Hepatocyte (in vitro differentiated cells): ENCODE measurements at regions not wholly inside any gene's neighbourhood (a gene's known extent, or its start where the extent isn't known, plus 50 kb on each side); places are given as distances from the start of the nearest gene placed in this dataset.

ENCODE experiments used
- DNase-seq: peaks from one replicate; pipeline ENCODE4 v3.0.0-alpha.2; 2016; ENCODE audit warnings: low spot score
- H2AFZ ChIP-seq: fragments of 200-600 bp; sonication (generic); 2 replicates; pipeline ENCODE4 v1.6.0; 2016; ENCODE audit warnings: antibody characterized with exemption, mild to moderate bottlenecking
- H3K27ac ChIP-seq: fragments of 200-600 bp; sonication (generic); 2 replicates; pipeline ENCODE4 v1.5.1; 2016; ENCODE audit warnings: mild to moderate bottlenecking
- H3K27me3 ChIP-seq: fragments of 200-600 bp; sonication (generic); 2 replicates; pipeline ENCODE4 v1.6.1; 2016
- H3K36me3 ChIP-seq: fragments of 200-600 bp; sonication (generic); replicated peaks from 2 replicates; pipeline ENCODE4 v1.5.1; 2016; ENCODE audit warnings: low read depth; ENCODE audit not compliant: insufficient read depth
- H3K4me1 ChIP-seq: fragments of 200-600 bp; sonication (generic); 2 replicates; pipeline ENCODE4 v1.5.1; 2016; ENCODE audit warnings: mild to moderate bottlenecking, moderate library complexity; ENCODE audit not compliant: insufficient read depth
- H3K4me2 ChIP-seq: fragments of 200-600 bp; sonication (generic); 2 replicates; pipeline ENCODE4 v1.6.0; 2016
- H3K4me3 ChIP-seq: fragments of 200-600 bp; sonication (generic); 2 replicates; pipeline ENCODE4 v1.5.1; 2016; ENCODE audit warnings: mild to moderate bottlenecking
- H3K79me2 ChIP-seq: fragments of 200-600 bp; sonication (generic); 2 replicates; pipeline ENCODE4 v1.6.0; 2017; ENCODE audit warnings: mild to moderate bottlenecking
- H3K9me2 ChIP-seq: fragments of 200-600 bp; sonication (generic); replicated peaks from 2 replicates; pipeline ENCODE4 v1.6.0; 2017; ENCODE audit warnings: mild to moderate bottlenecking; ENCODE audit not compliant: insufficient read depth
- H3K9me3 ChIP-seq: fragments of 200-600 bp; sonication (generic); 2 replicates; pipeline ENCODE4 v1.5.1; 2016; ENCODE audit warnings: low read depth, mild to moderate bottlenecking
- H4K20me1 ChIP-seq: fragments of 200-600 bp; sonication (generic); 2 replicates; pipeline ENCODE4 v1.6.0; 2016; ENCODE audit warnings: mild to moderate bottlenecking; ENCODE audit not compliant: insufficient read depth, poor library complexity, severe bottlenecking
- EZH2 ChIP-seq: fragments of 200-600 bp; sonication (generic); IDR thresholded peaks from 2 replicates; pipeline ENCODE4 v1.6.1; 2016; ENCODE audit warnings: antibody characterized with exemption, mild to moderate bottlenecking, borderline replicate concordance
- EZH2phosphoT487 ChIP-seq: fragments of 200-600 bp; sonication (generic); IDR thresholded peaks from one replicate; pipeline ENCODE4 v1.6.1; 2018; ENCODE audit warnings: antibody characterized with exemption, mild to moderate bottlenecking, low read depth, moderate library complexity; ENCODE audit not compliant: unreplicated experiment, severe bottlenecking
- WGBS: methylation state at CpG from one replicate; pipeline ENCODE4 v1.1.6; 2016; ENCODE audit warnings: low lambda C conversion rate; ENCODE audit errors: missing lambda C conversion rate; 5-methylcytosine and 5-hydroxymethylcytosine counted together
- TF ChIP-seq, protein P1 (sequence below): fragments of 200-600 bp; sonication (generic); IDR thresholded peaks from 2 replicates; pipeline ENCODE4 v1.5.1; 2016; ENCODE audit warnings: antibody characterized with exemption, mild to moderate bottlenecking; ENCODE audit not compliant: poor library complexity

DNA sequence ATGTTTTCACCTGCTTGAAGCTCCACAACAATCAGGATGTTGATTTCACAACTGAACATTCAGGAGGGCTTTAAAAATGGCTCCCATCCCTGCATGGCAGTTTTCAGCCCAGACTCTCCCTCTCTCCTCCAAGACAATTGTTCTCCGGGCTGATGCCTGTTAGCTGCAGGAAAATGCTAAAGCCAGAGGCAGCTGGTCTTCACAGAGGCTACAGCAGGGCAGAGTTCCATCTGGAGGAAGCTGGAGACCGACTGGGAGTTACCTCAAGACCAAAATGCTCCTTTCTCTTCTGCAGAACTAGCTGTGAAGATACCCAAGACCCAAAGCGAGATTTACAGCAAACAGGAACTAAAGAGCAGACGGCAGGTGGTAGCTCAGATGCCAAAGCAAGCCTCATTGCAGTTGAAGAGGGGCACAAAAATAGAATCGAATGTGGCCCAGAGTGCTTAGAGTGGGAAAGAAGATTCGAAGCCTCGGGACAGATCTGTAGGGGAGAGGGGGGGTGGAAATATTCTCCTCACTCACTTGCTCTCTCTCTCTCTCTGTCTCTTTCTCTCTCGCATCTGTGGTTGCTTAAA, 423.6 kb downstream of the ZNF521 start:
- Histone ChIP-seq H3K4me2 (no peak overlapping the region), H3K36me3 (no peaks in the 10 kb centered on the region), H2AFZ (no peak overlapping the region), H3K9me3 (no peaks in the 10 kb centered on the region), H3K9me2 (no peaks in the 10 kb centered on the region), H3K4me3 (no peak overlapping the region), H3K27me3 (peaks cover 4% of the 10 kb centered on the region), H3K27ac (no peak overlapping the region), H3K79me2 (no peaks in the 10 kb centered on the region), H3K4me1 (no peaks in the 10 kb centered on the region), H4K20me1 (no peaks in the 10 kb centered on the region)
- 83% methylated on average over 8 of the region's 8 CpGs for WGBS
- no peak for DNase-seq
- TF ChIP-seq EZH2 (no peak), EZH2phosphoT487 (no peak)
- TF ChIP-seq, protein P1, sequence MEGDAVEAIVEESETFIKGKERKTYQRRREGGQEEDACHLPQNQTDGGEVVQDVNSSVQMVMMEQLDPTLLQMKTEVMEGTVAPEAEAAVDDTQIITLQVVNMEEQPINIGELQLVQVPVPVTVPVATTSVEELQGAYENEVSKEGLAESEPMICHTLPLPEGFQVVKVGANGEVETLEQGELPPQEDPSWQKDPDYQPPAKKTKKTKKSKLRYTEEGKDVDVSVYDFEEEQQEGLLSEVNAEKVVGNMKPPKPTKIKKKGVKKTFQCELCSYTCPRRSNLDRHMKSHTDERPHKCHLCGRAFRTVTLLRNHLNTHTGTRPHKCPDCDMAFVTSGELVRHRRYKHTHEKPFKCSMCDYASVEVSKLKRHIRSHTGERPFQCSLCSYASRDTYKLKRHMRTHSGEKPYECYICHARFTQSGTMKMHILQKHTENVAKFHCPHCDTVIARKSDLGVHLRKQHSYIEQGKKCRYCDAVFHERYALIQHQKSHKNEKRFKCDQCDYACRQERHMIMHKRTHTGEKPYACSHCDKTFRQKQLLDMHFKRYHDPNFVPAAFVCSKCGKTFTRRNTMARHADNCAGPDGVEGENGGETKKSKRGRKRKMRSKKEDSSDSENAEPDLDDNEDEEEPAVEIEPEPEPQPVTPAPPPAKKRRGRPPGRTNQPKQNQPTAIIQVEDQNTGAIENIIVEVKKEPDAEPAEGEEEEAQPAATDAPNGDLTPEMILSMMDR = no peak

DNA sequence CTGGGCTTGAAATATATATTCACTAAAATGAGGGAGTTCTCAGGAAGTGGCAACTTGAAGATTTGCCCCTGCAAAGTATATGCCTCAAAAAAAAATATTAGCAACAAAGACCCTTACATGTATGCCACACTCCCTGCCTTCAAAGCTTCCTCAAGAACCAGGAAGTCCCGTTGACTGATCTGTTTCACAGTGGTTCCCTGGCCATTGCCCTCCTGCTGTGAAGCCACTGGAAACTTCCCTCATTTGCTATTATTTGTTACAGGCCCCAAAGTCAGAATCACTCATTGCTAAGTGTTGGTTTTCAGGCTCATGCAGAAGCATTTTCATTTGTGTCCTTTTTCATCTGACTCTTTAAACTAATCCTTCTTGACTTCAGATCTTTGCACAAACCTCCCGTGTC, 421.5 kb downstream of the ZNF521 start:
- H3K4me3 ChIP-seq = no peak overlapping the region
- TF ChIP-seq EZH2phosphoT487 (no peak), EZH2 (no peak)
- TF ChIP-seq, protein P1 = no peak
- H3K36me3 ChIP-seq = no peaks in the 10 kb centered on the region
- 53% methylated on average over 2 of the region's 2 CpGs for WGBS
- H3K79me2 ChIP-seq = no peaks in the 10 kb centered on the region
- no peak overlapping the region for H2AFZ ChIP-seq
- H3K9me2 ChIP-seq = no peaks in the 10 kb centered on the region
- no peaks in the 10 kb centered on the region for H3K27me3 ChIP-seq
- no peaks in the 10 kb centered on the region for H3K9me3 ChIP-seq
- H3K4me1 ChIP-seq = no peaks in the 10 kb centered on the region
- H3K27ac ChIP-seq = no peak overlapping the region
- DNase-seq = no peak
- no peak overlapping the region for H3K4me2 ChIP-seq
- no peaks in the 10 kb centered on the region for H4K20me1 ChIP-seq

DNA sequence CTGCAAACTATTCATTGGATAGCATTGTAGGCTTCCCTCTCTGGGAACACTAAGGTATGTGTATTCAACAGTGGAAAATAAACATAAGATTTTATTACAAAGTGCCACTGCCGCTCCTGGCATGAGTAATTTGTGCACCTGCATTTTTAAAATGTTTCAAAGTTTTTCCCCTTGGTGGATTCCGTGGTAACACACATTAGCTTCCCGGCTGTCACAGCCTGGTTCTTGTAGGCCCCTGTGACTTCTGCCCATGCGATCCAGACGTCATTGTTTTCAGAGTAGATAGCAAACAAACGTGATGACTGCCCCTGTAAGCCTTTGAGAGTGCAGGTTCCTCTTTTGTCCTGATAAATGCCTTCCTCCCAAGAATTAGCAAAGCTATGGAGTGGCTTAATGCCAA, 421.0 kb downstream of the ZNF521 start:
- peak overlapping the region; percentile 68 for H3K27ac ChIP-seq
- TF ChIP-seq EZH2phosphoT487 (peak; percentile 47), EZH2 (no peak)
- 22% methylated on average over 6 of the region's 6 CpGs for WGBS

DNA sequence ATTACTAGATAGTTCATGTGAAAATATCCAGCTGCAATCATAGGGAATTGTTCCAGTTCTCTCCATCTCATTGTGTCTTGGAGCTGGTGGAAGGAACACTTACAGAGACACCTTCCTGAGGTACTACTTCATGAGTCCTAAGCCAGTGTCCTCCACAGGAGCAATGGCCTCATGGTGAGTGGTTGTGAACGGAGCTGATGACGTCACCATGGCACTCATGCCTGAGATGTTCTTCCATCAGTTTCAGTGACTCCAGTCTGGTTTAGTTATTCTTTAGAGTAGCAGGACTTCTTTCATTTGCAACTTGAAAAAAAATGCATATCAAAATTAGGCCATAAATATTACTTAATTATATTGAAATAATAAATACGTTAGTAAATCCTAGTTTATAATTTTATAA, 418.6 kb downstream of the ZNF521 start:
- no peak for DNase-seq
- Histone ChIP-seq H3K36me3 (no peaks in the 10 kb centered on the region), H3K4me3 (no peak overlapping the region), H3K27me3 (peaks cover 11% of the 10 kb centered on the region), H3K4me1 (no peaks in the 10 kb centered on the region), H3K4me2 (no peak overlapping the region), H3K9me2 (no peaks in the 10 kb centered on the region), H2AFZ (no peak overlapping the region), H3K27ac (no peak overlapping the region), H3K9me3 (no peaks in the 10 kb centered on the region), H4K20me1 (no peaks in the 10 kb centered on the region), H3K79me2 (no peaks in the 10 kb centered on the region)
- TF ChIP-seq EZH2 = no peak
- TF ChIP-seq EZH2phosphoT487 = no peak
- TF ChIP-seq, protein P1 = no peak
- 92% methylated on average over 3 of the region's 3 CpGs for WGBS

More for the DNA sequence above, 421.0 kb downstream of the ZNF521 start:
- Histone ChIP-seq H3K36me3 (no peaks in the 10 kb centered on the region), H4K20me1 (no peaks in the 10 kb centered on the region), H3K27me3 (no peaks in the 10 kb centered on the region), H3K4me2 (no peak overlapping the region), H3K4me1 (no peaks in the 10 kb centered on the region), H3K4me3 (no peak overlapping the region), H2AFZ (no peak overlapping the region), H3K79me2 (no peaks in the 10 kb centered on the region), H3K9me3 (no peaks in the 10 kb centered on the region), H3K9me2 (no peaks in the 10 kb centered on the region)
- peak; percentile 53 for DNase-seq
